IMR-90 (cell line): ENCODE measurements at regions not wholly inside any gene's neighbourhood (a gene's known extent, or its start where the extent isn't known, plus 50 kb on each side); places are given as distances from the start of the nearest gene placed in this dataset.

Source experiments
- BHLHE40 ChIP-seq: fragments of 150-350 bp; IDR thresholded peaks from 2 replicates; pipeline ENCODE4 v1.6.1; 2016; ENCODE audit warnings: mild to moderate bottlenecking, low read depth, low read length
- FOS ChIP-seq: fragments of 150-350 bp; IDR thresholded peaks from 2 replicates; pipeline ENCODE4 v1.6.1; 2016; ENCODE audit warnings: low read depth, low read length
- MAFK ChIP-seq: IDR thresholded peaks from 2 replicates; pipeline ENCODE4 v1.6.1; 2012; ENCODE audit warnings: low read depth, low read length, improper control_type of control experiment
- MAZ ChIP-seq: IDR thresholded peaks from 2 replicates; pipeline ENCODE4 v1.6.1; 2012; ENCODE audit warnings: low read depth, mild to moderate bottlenecking, low read length, improper control_type of control experiment, moderate library complexity, borderline replicate concordance
- MXI1 ChIP-seq: IDR thresholded peaks from 2 replicates; pipeline ENCODE4 v1.6.1; 2012; ENCODE audit warnings: low read depth, mild to moderate bottlenecking, low read length, moderate library complexity, borderline replicate concordance
- NFE2L2 ChIP-seq: fragments of 150-350 bp; IDR thresholded peaks from 2 replicates; pipeline ENCODE4 v1.6.1; 2016; ENCODE audit warnings: low read depth, mild to moderate bottlenecking, low read length
- POLR2A ChIP-seq: IDR thresholded peaks from 2 replicates; pipeline ENCODE4 v1.6.1; 2012; ENCODE audit warnings: mild to moderate bottlenecking, low read depth, low read length
- RAD21 ChIP-seq: IDR thresholded peaks from 2 replicates; pipeline ENCODE4 v1.6.1; 2012; ENCODE audit warnings: low read length, improper control_type of control experiment
- RCOR1 ChIP-seq: IDR thresholded peaks from 2 replicates; pipeline ENCODE4 v1.6.1; 2012; ENCODE audit warnings: mild to moderate bottlenecking, low read length, improper control_type of control experiment; ENCODE audit not compliant: insufficient replicate concordance
- RFX5 ChIP-seq: IDR thresholded peaks from 2 replicates; pipeline ENCODE4 v1.8.0; 2012; ENCODE audit warnings: low read depth, mild to moderate bottlenecking, low read length, moderate library complexity
- SMC3 ChIP-seq: fragments of 150-350 bp; IDR thresholded peaks from 2 replicates; pipeline ENCODE4 v1.6.1; 2016; ENCODE audit warnings: low read depth, mild to moderate bottlenecking, antibody characterized with exemption, low read length, moderate library complexity
- TF ChIP-seq, protein P1 (sequence below): fragments of 150-350 bp; IDR thresholded peaks from 2 replicates; pipeline ENCODE4 v1.6.1; 2017; ENCODE audit warnings: mild to moderate bottlenecking, antibody characterized with exemption, low read length, low read depth
- TF ChIP-seq, protein P2 (sequence below): conservative IDR thresholded peaks from 2 replicates; pipeline ENCODE4 v1.5.1; 2012; ENCODE audit warnings: mild to moderate bottlenecking, low read depth, low read length, improper control_type of control experiment
- TF ChIP-seq, protein P3 (sequence below): fragments of 150-350 bp; IDR thresholded peaks from 2 replicates; pipeline ENCODE4 v1.6.1; 2016; ENCODE audit warnings: low read depth, mild to moderate bottlenecking, low read length, moderate library complexity, borderline replicate concordance

DNA sequence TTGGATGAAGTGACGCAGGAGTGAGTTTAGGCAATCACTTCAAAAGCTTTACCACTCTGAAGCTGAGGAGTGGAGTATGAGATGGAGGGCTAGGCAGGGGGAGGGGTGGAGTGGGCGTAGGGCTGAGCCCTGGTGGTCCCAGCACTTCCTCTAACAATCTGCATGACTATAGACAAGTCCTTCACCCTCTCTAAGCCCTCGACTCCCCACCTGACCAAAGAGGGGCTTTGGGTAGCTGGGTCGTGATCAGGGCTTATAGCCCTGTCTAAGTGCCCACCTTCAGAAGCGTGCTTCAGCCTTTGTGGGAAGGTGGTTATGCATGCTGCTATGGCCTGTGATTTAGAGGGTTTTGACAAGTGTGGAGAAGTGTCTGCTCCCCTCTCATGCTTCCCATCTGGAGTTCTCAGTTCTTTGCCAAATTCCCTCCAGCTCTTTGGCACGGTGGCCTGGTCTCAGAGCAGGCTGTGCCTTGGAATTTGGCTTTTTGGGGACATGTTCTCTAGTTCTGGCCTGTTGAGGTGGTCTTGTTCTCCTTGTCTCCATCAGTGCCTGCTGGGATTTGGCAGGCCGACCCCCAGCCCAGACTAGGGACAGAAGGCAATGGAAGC, 53.0 kb downstream of the ACTBL2 start:
- TF ChIP-seq, protein P1, sequence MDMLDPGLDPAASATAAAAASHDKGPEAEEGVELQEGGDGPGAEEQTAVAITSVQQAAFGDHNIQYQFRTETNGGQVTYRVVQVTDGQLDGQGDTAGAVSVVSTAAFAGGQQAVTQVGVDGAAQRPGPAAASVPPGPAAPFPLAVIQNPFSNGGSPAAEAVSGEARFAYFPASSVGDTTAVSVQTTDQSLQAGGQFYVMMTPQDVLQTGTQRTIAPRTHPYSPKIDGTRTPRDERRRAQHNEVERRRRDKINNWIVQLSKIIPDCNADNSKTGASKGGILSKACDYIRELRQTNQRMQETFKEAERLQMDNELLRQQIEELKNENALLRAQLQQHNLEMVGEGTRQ, result no peak
- TF ChIP-seq, protein P2, sequence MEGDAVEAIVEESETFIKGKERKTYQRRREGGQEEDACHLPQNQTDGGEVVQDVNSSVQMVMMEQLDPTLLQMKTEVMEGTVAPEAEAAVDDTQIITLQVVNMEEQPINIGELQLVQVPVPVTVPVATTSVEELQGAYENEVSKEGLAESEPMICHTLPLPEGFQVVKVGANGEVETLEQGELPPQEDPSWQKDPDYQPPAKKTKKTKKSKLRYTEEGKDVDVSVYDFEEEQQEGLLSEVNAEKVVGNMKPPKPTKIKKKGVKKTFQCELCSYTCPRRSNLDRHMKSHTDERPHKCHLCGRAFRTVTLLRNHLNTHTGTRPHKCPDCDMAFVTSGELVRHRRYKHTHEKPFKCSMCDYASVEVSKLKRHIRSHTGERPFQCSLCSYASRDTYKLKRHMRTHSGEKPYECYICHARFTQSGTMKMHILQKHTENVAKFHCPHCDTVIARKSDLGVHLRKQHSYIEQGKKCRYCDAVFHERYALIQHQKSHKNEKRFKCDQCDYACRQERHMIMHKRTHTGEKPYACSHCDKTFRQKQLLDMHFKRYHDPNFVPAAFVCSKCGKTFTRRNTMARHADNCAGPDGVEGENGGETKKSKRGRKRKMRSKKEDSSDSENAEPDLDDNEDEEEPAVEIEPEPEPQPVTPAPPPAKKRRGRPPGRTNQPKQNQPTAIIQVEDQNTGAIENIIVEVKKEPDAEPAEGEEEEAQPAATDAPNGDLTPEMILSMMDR, result no peak
- TF ChIP-seq NFE2L2 (no peak), POLR2A (no peak), FOS (no peak), BHLHE40 (no peak), RFX5 (no peak), RCOR1 (no peak), RAD21 (no peak), MXI1 (no peak), SMC3 (no peak), MAZ (no peak), MAFK (no peak)
- TF ChIP-seq, protein P3, sequence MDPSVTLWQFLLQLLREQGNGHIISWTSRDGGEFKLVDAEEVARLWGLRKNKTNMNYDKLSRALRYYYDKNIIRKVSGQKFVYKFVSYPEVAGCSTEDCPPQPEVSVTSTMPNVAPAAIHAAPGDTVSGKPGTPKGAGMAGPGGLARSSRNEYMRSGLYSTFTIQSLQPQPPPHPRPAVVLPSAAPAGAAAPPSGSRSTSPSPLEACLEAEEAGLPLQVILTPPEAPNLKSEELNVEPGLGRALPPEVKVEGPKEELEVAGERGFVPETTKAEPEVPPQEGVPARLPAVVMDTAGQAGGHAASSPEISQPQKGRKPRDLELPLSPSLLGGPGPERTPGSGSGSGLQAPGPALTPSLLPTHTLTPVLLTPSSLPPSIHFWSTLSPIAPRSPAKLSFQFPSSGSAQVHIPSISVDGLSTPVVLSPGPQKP, result no peak
